Left hindlimb (tissue), 1 donor: ENCODE measurements at regions not wholly inside any gene's neighbourhood (a gene's known extent, or its start where the extent isn't known, plus 50 kb on each side); places are given as distances from the start of the nearest gene placed in this dataset.
"Not testable (repeated sequence)": the region's sequence is repeated elsewhere in the genome, so short reads cannot be mapped to it uniquely, and the experiment has no call there.

Experiments used
- DNase-seq: peaks from one replicate; pipeline ENCODE4 v3.0.0-alpha.2; 2018

DNA sequence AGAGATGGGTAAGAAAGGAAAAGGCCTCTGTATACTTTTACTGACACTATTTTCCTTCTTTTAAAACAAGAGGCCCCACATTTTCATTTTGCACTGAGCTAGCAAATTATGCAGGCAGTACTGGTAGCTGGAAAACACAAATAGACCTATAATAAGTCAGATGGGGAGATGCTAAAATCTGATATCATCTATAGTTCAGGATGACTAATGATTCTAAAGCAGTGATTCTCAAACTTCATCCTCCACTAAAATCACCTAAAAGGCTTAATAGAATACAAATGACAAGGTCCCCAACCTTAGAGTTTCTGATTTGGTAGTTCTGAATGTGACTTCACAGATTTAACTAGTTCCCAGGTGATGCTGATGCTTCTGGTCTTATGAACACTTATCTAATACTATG lies 247.3 kb upstream of the DIPK2B start:
- no peak for DNase-seq

GRCh38 chrX:45447331-45447730 lies 246.7 kb upstream of the DIPK2B start:
- DNase-seq = no peak

DNA sequence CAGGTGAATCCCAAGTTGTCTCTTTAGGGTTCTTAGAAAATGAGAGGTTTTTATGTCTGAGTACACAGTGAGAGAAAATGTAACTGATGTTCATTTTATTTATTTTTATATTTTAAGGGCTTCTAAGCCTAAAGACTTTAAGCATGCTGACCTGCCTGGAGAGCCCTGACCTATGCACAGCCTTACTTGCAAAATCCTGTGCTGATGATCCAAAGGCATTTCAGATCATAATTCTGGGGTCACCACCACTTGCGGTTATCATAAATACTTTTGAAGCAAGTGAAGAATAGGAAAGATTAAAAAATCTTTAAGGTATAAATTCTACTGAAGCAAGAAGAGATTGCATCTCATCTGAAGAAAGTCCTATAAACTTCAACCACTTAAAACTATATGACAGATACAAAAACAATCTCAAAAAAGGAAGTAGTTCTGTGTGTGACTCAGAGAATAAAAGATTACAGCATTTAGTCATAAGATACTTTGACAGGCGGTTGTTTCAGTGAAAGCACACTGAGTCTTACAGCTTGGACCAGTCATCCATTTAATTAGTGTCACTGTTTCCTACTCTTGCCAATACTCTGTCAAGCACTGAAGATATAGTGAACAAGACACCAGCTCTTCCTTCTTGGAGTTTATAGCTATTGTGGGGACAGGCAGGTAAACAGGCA lies 245.2 kb upstream of the DIPK2B start:
- no peak for DNase-seq

DNA sequence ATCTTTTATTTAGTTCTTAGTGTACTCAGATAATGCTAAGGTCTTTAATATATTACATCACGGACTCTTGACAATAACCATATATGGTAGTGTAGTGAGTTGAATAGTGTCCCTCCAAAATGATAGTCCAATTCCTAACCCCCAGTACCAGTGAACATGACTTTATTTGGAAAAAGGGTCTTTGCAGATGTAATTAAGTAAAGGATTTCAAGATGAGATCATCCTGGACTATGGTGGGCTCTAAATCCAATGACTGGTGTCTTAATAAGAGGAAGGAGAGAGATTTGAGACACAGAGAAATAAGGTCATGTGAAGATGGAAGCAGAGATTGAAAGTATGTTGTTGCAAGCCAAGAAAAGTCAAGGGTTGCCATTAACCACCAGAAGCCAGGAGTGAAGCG lies 236.5 kb upstream of the DIPK2B start:
- DNase-seq = no peak

GRCh38 chrX:45435481-45435880 lies 234.8 kb upstream of the DIPK2B start:
- no peak for DNase-seq

- no peak for DNase-seq
Observed at GRCh38 chrX:45434231-45434630, 233.6 kb upstream of the DIPK2B start.

GRCh38 chrX:45428831-45429230 lies 228.2 kb upstream of the DIPK2B start:
- DNase-seq = no peak

DNA sequence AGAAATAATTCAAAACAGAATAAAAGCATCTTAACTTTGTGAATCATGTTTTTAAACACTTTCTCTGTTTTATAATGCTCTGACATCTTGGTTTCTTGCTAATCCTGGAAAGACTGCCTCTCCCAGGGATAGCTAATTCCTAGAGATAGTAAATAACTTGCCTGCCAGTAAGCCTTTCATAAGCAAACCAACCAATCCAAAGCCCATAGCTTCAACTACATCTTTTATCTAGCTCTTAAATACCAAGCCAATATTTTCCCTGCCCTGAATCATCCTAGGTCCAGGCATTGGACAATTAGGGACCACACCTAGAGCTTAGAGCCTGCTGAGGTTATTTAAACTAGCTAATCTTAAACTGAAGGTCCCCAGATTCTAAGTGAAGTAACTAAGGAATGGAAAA lies 223.7 kb upstream of the DIPK2B start:
- no peak for DNase-seq

GRCh38 chrX:45422216-45422925 lies 221.7 kb upstream of the DIPK2B start:
- no peak for DNase-seq

DNA sequence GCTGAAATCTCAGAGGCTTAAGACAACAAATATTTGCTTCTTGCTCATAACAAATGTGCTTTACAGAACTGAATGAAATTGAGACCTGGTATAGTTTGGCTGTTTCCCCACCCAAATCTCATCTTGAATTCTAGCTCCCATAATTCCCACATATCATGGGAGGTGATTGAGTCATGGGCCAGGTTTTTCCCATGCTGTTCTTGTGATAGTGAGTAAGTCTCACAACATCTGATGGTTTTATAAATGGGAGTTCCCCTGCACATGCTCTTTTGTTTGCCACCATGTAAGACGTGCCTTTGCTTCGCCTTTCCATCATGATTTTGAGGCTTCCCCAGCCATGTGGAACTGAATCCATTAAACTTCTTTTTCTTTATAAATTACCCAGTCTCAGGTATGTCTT lies 221.1 kb upstream of the DIPK2B start:
- no peak for DNase-seq

- DNase-seq = no peak
Observed at GRCh38 chrX:45404206-45404605, 203.5 kb upstream of the DIPK2B start.

- DNase-seq = no peak
Observed at GRCh38 chrX:45401923-45402322, 201.2 kb upstream of the DIPK2B start.

- DNase-seq = not testable (repeated sequence)
Observed at GRCh38 chrX:45400951-45401725, 200.5 kb upstream of the DIPK2B start.

DNA sequence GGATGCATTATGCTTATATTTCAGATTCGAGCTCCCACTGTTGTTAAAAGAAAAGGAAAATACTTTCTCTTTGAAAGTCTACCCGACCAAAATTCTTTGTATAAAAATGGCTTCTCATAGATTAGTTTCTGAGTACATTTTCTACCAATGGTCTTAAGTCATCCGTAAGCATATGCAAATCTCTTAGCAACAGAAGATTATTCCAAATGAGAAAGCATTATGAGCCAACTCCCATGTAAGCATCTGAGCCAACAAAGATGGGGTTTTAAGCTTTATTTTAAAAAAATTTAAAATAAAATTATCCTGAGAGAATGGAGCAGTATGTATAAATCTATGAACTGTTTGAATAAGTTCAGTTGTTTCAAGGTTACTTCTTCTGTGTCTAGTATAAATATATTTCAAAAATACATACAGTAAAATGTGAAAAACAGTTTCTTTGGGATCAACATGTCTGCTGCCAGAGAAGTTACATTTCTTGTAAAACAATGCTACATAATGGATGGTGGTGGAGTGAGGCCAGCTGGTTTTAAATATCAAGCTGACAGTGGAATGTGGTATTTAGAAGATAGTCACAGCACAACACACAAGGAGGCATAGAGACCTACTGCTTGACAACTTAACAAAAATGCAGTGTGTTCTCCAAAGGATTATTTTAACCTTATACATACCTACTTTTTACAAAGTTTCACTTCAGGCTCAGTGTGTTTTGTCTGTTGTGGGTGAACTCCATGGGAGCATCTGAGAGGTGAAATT lies 199.5 kb upstream of the DIPK2B start:
- DNase-seq = no peak

GRCh38 chrX:45385757-45386156 lies 185.1 kb upstream of the DIPK2B start:
- DNase-seq = no peak

DNA sequence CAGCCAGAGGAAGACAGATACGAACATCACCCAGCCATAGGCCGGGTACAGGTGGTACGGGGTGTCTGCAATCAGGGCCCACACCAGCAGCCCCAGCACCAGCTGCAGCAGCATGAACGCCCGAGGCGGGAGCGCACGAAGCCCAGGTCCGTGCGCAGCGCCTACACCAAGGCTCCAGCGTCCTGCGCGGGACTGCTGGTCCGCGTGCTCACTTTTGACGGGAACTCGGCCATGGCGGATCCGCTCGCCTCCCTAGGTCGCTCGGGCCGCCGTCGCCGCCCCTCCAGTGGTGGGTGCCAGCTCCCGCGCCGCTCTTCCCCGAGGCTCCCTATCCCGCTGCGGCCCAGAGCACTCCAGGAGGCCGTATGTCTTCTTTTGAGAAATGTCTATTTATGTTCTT lies 181.2 kb upstream of the DIPK2B start:
- DNase-seq = no peak

- no peak for DNase-seq
Observed at GRCh38 chrX:45381366-45381765, 180.7 kb upstream of the DIPK2B start.

DNA sequence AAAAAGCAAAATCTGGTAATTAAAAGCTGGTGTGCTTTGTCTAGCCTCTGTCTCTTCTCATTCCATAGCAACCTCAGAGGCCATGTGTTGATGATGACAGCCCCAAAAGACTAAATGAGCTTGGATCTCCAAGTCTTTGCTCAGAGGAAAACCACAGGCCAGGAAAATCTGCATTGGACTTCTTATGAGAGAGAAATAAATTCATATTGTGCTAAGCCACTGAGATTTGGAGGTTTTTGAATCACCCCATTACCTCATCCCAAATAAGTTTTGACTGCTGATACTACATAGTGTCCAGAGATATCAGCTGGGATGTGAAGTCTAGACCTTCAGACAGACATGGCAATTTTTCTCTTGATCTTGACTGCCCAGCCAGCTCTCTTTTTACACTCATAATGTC lies 178.6 kb upstream of the DIPK2B start:
- no peak for DNase-seq

GRCh38 chrX:45372151-45372550 lies 171.5 kb upstream of the DIPK2B start:
- DNase-seq = no peak

- DNase-seq = no peak
Observed at GRCh38 chrX:45368705-45369104, 168.0 kb upstream of the DIPK2B start.

DNA sequence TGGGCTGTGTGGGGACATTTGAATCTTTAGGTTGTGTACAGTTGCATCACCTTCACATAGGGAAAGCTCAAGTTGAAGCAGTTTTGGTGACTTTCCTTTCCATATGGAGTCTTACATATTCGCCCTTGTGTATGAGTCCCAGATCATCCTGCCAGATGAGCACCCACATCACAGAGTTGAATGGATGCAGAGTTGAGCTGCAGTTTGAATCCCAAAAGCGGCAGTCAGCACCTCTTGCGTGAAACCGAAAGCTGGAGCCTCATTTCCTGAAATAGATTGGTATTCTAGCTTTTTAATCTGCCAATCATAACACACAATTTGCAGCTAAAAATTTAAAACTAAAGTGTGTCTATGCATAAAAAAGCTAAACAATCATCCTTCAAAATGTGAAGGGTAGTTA lies 162.9 kb upstream of the DIPK2B start:
- no peak for DNase-seq

DNA sequence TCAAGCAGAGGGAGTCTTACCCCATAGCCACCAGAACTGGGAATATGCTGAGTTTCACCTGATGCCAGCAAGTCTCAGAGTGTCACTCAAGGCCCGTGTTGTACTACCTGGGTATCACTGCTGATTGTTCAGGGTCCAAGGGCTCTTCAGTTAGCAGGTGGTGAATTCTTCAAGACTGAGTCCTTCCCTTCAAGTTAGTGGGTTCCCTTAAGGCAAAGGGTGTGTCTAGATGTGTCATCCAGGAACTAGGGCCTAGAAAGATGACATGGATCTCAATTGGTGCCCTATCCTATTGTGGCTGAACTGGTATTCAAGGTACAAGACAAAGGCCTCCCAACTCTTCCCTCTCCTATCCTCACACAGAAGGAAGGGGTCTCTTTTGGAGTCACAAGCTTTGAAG lies 159.9 kb upstream of the DIPK2B start:
- no peak for DNase-seq

- no peak for DNase-seq
Observed at GRCh38 chrX:45358392-45358791, 157.7 kb upstream of the DIPK2B start.
